Panc1 (cell line): ENCODE measurements at regions not wholly inside any gene's neighbourhood (a gene's known extent, or its start where the extent isn't known, plus 50 kb on each side); places are given as distances from the start of the nearest gene placed in this dataset.

Source experiments
- ATAC-seq: fragments of 200-7000 bp; cut with Tn5 transposase; 2 replicates; pipeline ENCODE4 v1.9.1; 2020; ENCODE audit warnings: mild to moderate bottlenecking, moderate library complexity
- BruUV-seq: library from RNA; stranded (reverse); fragments of 400-500 nt; replicated peaks from 2 replicates; lab custom pipeline; 2021; lab: Mats Ljungman, UMichigan
- CTCF ChIA-PET: fragments of 300-600 bp; sonication (Branson Sonifier 250); formaldehyde crosslinking; loops from one replicate; lab custom pipeline; 2022; ENCODE audit warnings: antibody characterized with exemption; lab: Charles Lee
- POLR2A ChIA-PET: fragments of 300-600 bp; sonication (Branson Sonifier 250); formaldehyde crosslinking; loops from one replicate; lab custom pipeline; 2022; ENCODE audit warnings: antibody characterized with exemption; lab: Charles Lee
- DNase-seq: peaks from one replicate; pipeline ENCODE4 v3.0.0-alpha.2; 2010; ENCODE audit warnings: low read depth, low spot score
- H3K27ac ChIP-seq: 2 replicates; pipeline ENCODE4 v1.5.1; 2011; ENCODE audit warnings: mild to moderate bottlenecking, low read length, inconsistent platforms
- H3K27me3 ChIP-seq: fragments of 200-500 bp; sonication (Bioruptor generic); 2 replicates; pipeline ENCODE4 v1.6.0; 2014; ENCODE audit warnings: low read length, inconsistent platforms; ENCODE audit not compliant: control insufficient read depth, insufficient read depth
- H3K36me3 ChIP-seq: fragments of 200-500 bp; sonication (Bioruptor generic); 2 replicates; pipeline ENCODE4 v1.5.1; 2014; ENCODE audit warnings: inconsistent platforms, mild to moderate bottlenecking, low read length, moderate library complexity; ENCODE audit not compliant: control insufficient read depth, insufficient read depth
- H3K4me1 ChIP-seq: 2 replicates; pipeline ENCODE4 v1.5.1; 2011; ENCODE audit warnings: inconsistent platforms, mild to moderate bottlenecking, low read length, moderate library complexity; ENCODE audit not compliant: control insufficient read depth, insufficient read depth
- H3K4me3 ChIP-seq, 2 experiments: 2 replicates each; pipeline ENCODE4 v1.5.1; 2011 to 2012; ENCODE audit warnings: low read depth in 2 of 2, low read length in 2 of 2, mild to moderate bottlenecking in 2 of 2, inconsistent platforms in 1 of 2, moderate library complexity in 1 of 2
- H3K9me3 ChIP-seq: fragments of 200-500 bp; sonication (Bioruptor generic); 2 replicates; pipeline ENCODE4 v1.5.1; 2014; ENCODE audit warnings: low read depth, mild to moderate bottlenecking, inconsistent platforms, low read length, moderate library complexity; ENCODE audit not compliant: control insufficient read depth, insufficient read depth
- CTCF ChIP-seq: fragments of 450-650 bp; IDR thresholded peaks from 2 replicates; pipeline ENCODE4 v1.5.1; 2017; ENCODE audit warnings: mild to moderate bottlenecking
- POLR2AphosphoS5 ChIP-seq: IDR thresholded peaks from 2 replicates; pipeline ENCODE4 v1.6.1; 2012; ENCODE audit warnings: mild to moderate bottlenecking, low read depth, low read length, moderate library complexity
- REST ChIP-seq, 2 experiments: IDR thresholded peaks; 2 replicates each; pipeline ENCODE4 v1.6.1; 2011 to 2012; ENCODE audit warnings: low read depth in 2 of 2, control low read depth in 1 of 2, low read length in 1 of 2, mild to moderate bottlenecking in 1 of 2, moderate library complexity in 1 of 2; ENCODE audit not compliant: insufficient read depth in 1 of 2
- SIN3A ChIP-seq: IDR thresholded peaks from 2 replicates; pipeline ENCODE4 v1.6.1; 2012; ENCODE audit warnings: low read depth, mild to moderate bottlenecking, low read length, moderate library complexity, borderline replicate concordance; ENCODE audit not compliant: insufficient read depth
- TCF7L2 ChIP-seq: IDR thresholded peaks from 2 replicates; pipeline ENCODE4 v1.6.1; 2011; ENCODE audit warnings: mild to moderate bottlenecking, low read depth, low read length, inconsistent platforms
- in situ Hi-C: cut with HindIII; loops from 2 replicates; pipeline ENCODE4 v1.10.0; 2016; ENCODE audit warnings: low sequenced_read_pairs, low pct_unique_long_range_greater_than_20kb
- intact Hi-C: fragments of 100-400 bp; cut with micrococcal nuclease; formaldehyde crosslinking; loops from one replicate; pipeline ENCODE4 v1.10.0; 2022; ENCODE audit not compliant: unreplicated experiment

GRCh38 chr2:61705625-61706024 is 148.2 kb downstream of the FAM161A start:
- Histone ChIP-seq H3K9me3 (no peaks in the 10 kb centered on the region), H3K27ac (no peak overlapping the region), H3K27me3 (no peaks in the 10 kb centered on the region), H3K4me3 (no peak overlapping the region), H3K36me3 (no peaks in the 10 kb centered on the region), H3K4me1 (no peaks in the 10 kb centered on the region; the same call in 1 of the 2 replicates)
- DNase-seq, result no peak
- in situ Hi-C loops, result no loop called here
- TF ChIP-seq TCF7L2, result no peak
- no peak for TF ChIP-seq SIN3A
- TF ChIP-seq CTCF, result no peak
- TF ChIP-seq REST (IDR thresholded peaks at IDR 0.05; ENCODE audit: insufficient read depth in 1 of 2, low read depth in 2 of 2, low read length in 1 of 2), result no peak
- no peak for TF ChIP-seq POLR2AphosphoS5
- no peak for ATAC-seq
- intact Hi-C loops, result no loop called here
- POLR2A ChIA-PET, result no interaction called here
- no TSS peak for BruUV-seq
- CTCF ChIA-PET, result no interaction called here

GRCh38 chr2:61704364-61704763 is 149.5 kb downstream of the FAM161A start:
- Histone ChIP-seq H3K36me3 (no peaks in the 10 kb centered on the region), H3K4me3 (no peak overlapping the region), H3K27me3 (no peaks in the 10 kb centered on the region), H3K9me3 (no peaks in the 10 kb centered on the region), H3K4me1 (no peaks in the 10 kb centered on the region; the same call in 1 of the 2 replicates), H3K27ac (no peak overlapping the region)
- in situ Hi-C loops, result no loop called here
- POLR2A ChIA-PET, result no interaction called here
- intact Hi-C loops, result no loop called here
- no peak for ATAC-seq
- DNase-seq, result no peak
- TF ChIP-seq CTCF (no peak), SIN3A (no peak), POLR2AphosphoS5 (no peak), TCF7L2 (no peak), REST (IDR thresholded peaks at IDR 0.05; ENCODE audit: insufficient read depth in 1 of 2, low read depth in 2 of 2, low read length in 1 of 2) (no peak)
- CTCF ChIA-PET, result no interaction called here
- no TSS peak for BruUV-seq
